Tibial nerve (tissue), 4 donors: ENCODE measurements at regions not wholly inside any gene's neighbourhood (a gene's known extent, or its start where the extent isn't known, plus 50 kb on each side); places are given as distances from the start of the nearest gene placed in this dataset.

Source experiments
- CTCF ChIP-seq, 5 experiments: fragments of 200-600 bp in 3 of 5; fragments of 450-650 bp in 2 of 5; sonication (generic) in 3 of 5; IDR thresholded peaks; one replicate each; pipeline ENCODE4 v1.5.1; 2016 to 2019; ENCODE audit warnings: antibody characterized with exemption in 5 of 5, mild to moderate bottlenecking in 3 of 5, moderate library complexity in 2 of 5
- EP300 ChIP-seq, 2 donors: sonication (generic); formaldehyde crosslinking; IDR thresholded peaks; one replicate each; pipeline ENCODE4 v1.6.1; 2017; ENCODE audit warnings: antibody characterized with exemption in 2 of 2, mild to moderate bottlenecking in 1 of 2
- POLR2A ChIP-seq, 2 donors: fragments of 450-650 bp; IDR thresholded peaks; one replicate each; pipeline ENCODE4 v1.6.1; 2017; ENCODE audit warnings: antibody characterized with exemption in 2 of 2, mild to moderate bottlenecking in 2 of 2, moderate library complexity in 2 of 2

GRCh38 chr2:188189356-188189755 is 102.3 kb upstream of the GULP1 start:
- no peak for TF ChIP-seq POLR2A (IDR thresholded peaks at IDR 0.05)
- no peak for TF ChIP-seq CTCF (IDR thresholded peaks at IDR 0.05)
- no peak for TF ChIP-seq EP300 (IDR thresholded peaks at IDR 0.05)
